Omental fat pad (tissue), 3 donors: ENCODE measurements at regions not wholly inside any gene's neighbourhood (a gene's known extent, or its start where the extent isn't known, plus 50 kb on each side); places are given as distances from the start of the nearest gene placed in this dataset.
A peak's percentile ranks its signal among the peaks of the same experiment; 100 is the strongest.

Experiments
- ATAC-seq: fragments of 150-250 bp; one replicate; pipeline ENCODE4 v1.9.1; 2016; ENCODE audit warnings: mild to moderate bottlenecking, moderate library complexity; ENCODE audit not compliant: low FRiP score
- DNase-seq: peaks from one replicate; pipeline ENCODE4 v3.0.0-alpha.2; 2019; ENCODE audit warnings: low spot score
- TF ChIP-seq, protein P1 (sequence below), 3 donors: fragments of 450-650 bp; IDR thresholded peaks; one replicate each; pipeline ENCODE4 v1.5.1; 2016 to 2017; ENCODE audit warnings: antibody characterized with exemption in 3 of 3, mild to moderate bottlenecking in 3 of 3, moderate library complexity in 2 of 3

- no peak for ATAC-seq
- no peak for DNase-seq
- TF ChIP-seq, protein P1, sequence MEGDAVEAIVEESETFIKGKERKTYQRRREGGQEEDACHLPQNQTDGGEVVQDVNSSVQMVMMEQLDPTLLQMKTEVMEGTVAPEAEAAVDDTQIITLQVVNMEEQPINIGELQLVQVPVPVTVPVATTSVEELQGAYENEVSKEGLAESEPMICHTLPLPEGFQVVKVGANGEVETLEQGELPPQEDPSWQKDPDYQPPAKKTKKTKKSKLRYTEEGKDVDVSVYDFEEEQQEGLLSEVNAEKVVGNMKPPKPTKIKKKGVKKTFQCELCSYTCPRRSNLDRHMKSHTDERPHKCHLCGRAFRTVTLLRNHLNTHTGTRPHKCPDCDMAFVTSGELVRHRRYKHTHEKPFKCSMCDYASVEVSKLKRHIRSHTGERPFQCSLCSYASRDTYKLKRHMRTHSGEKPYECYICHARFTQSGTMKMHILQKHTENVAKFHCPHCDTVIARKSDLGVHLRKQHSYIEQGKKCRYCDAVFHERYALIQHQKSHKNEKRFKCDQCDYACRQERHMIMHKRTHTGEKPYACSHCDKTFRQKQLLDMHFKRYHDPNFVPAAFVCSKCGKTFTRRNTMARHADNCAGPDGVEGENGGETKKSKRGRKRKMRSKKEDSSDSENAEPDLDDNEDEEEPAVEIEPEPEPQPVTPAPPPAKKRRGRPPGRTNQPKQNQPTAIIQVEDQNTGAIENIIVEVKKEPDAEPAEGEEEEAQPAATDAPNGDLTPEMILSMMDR (IDR thresholded peaks at IDR 0.05): no peak
Measured at GRCh38 chr14:82345184-82345583, 811.5 kb upstream of the SEL1L start.

DNA sequence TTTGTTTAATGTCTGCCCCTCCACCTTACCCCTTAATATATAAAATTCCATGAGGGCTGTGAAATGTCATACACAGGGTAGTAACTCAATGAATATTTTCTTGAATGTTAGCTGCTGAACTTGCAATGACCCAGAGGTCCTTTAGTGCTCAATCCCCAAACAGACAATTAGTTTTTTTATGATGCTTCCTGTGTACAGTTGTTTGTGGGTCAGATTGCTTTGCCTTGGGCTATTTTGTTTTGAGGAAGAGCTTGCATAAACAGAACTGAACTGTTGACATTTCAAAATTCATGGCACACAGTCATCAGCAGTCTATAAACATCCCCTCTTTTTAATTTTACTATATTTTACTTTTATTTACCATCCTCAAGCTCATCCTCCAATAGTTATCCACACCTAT, 820.5 kb upstream of the SEL1L start:
- no peak for DNase-seq
- ATAC-seq: no peak
- TF ChIP-seq, protein P1 (IDR thresholded peaks at IDR 0.05): no peak

GRCh38 chr14:82359201-82359600, 825.5 kb upstream of the SEL1L start:
- ATAC-seq (no peak), DNase-seq (no peak)
- TF ChIP-seq, protein P1 (IDR thresholded peaks at IDR 0.05): no peak

DNA sequence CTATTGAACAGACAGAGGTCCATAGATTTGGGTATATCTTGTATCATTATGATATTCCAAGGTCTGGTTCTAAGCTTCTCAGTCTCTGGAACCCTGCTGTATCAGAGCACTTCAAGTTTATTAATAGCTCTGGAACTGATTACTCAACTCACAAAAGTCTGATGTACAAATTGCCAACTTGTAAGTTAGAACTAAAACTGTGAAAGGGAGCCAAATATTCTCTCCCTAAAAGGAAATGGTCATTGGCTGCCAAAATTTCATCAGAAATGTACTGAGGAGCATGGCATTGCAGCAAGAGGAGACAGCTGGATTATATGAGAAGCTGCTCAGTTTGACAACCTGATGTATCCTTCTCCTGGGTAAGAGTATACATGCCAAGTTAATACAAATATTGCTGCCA, 828.8 kb upstream of the SEL1L start:
- TF ChIP-seq, protein P1 (IDR thresholded peaks at IDR 0.05): no peak
- ATAC-seq (peak; percentile 75), DNase-seq (no peak)

DNA sequence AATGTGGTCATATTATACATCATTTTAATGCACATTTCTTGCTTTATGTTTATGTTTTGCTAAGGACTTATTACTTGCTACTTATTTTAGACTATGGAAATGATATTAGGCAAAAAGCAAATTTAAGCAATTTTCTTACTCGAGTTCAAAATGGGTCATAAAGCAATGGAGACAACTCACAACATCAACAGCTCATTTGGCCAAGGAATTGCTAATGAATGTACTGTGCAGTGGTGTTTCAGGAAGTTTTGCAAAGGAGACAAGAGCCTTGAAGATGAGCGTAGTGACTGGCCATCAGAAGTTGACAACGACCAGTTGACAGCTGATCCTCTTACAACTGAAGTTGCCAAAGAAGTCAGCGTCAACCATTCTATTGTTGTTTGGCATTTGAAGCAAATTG, 831.8 kb upstream of the SEL1L start:
- TF ChIP-seq, protein P1 (IDR thresholded peaks at IDR 0.05): no peak
- DNase-seq (no peak), ATAC-seq (no peak)

DNA sequence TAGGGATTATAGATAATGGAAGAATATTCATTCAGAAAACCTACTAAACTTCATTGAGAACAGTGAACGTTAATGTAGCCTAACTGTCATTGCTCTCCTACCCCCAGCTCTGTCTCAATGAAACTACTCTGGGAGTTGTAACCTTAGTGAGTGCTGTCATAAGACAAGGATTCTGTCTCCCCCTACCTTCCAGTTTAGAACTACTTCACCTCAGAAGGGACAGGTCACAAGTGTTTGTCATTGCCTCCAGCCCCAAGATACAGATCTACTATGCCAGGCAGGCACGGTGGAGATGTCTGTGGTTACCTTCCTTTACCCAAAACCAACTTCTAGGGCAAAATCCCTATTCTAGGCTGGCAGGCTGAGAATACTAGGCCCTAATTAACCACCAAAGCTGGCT, 833.1 kb upstream of the SEL1L start:
- no peak for DNase-seq
- TF ChIP-seq, protein P1 (IDR thresholded peaks at IDR 0.05): no peak
- no peak for ATAC-seq

GRCh38 chr14:82379291-82379690, 845.6 kb upstream of the SEL1L start:
- ATAC-seq: no peak

More at GRCh38 chr14:82379291-82379690, 845.6 kb upstream of the SEL1L start:
- TF ChIP-seq, protein P1 (IDR thresholded peaks at IDR 0.05): no peak
- no peak for DNase-seq
